ENCODE measurements at regions not wholly inside any gene's neighbourhood (a gene's known extent, or its start where the extent isn't known, plus 50 kb on each side); places are given as distances from the start of the nearest gene placed in this dataset.

GRCh38 chr4:34148322-34148908, 2095.9 kb downstream of the ARAP2 start:
- intact Hi-C loops (cut with micrococcal nuclease) = no loop called here
- H3K27me3 ChIP-seq (ENCODE audit: control insufficient read depth, insufficient read depth, low read length) = no peaks in the 10 kb centered on the region
- H3K9me3 ChIP-seq (ENCODE audit: control insufficient read depth, insufficient read depth, low read length) = no peaks in the 10 kb centered on the region
- ATAC-seq (no peak), DNase-seq (no peak)
- Mint-ChIP-seq H3K4me3 (no peak overlapping the region), H3K27me3 (ENCODE audit: low read depth in 2 of 2) (no peaks in the 10 kb centered on the region), H3K27ac (no peak overlapping the region), H3K36me3 (no peaks in the 10 kb centered on the region), H3K4me1 (no peaks in the 10 kb centered on the region), H3K9me3 (peaks cover 4 to 14% of the 10 kb centered on the region in 2 donors)
- no peak for TF ChIP-seq CTCF (IDR thresholded peaks at IDR 0.05)
- no peak overlapping the region for H3K27ac ChIP-seq (ENCODE audit: low read length)
- 91% methylated on average over 1 of the region's 2 CpGs for WGBS (ENCODE audit: insufficient coverage)
- H3K36me3 ChIP-seq (ENCODE audit: control insufficient read depth, insufficient read depth, low read length) = no peaks in the 10 kb centered on the region
- H3K4me1 ChIP-seq (ENCODE audit: control insufficient read depth, insufficient read depth, low read length) = no peaks in the 10 kb centered on the region
- no peak overlapping the region for H3K4me3 ChIP-seq (ENCODE audit: low read length)

- Mint-ChIP-seq H3K9me3 (peaks cover 11 to 21% of the 10 kb centered on the region in 2 donors), H3K27ac (no peak overlapping the region), H3K27me3 (ENCODE audit: low read depth in 2 of 2) (no peaks in the 10 kb centered on the region), H3K4me1 (no peaks in the 10 kb centered on the region), H3K4me3 (no peak overlapping the region), H3K36me3 (peaks cover 18% of the 10 kb centered on the region)
- no peak for TF ChIP-seq CTCF (IDR thresholded peaks at IDR 0.05)
- Histone ChIP-seq H3K4me3 (ENCODE audit: low read length) (no peak overlapping the region), H3K27me3 (ENCODE audit: control insufficient read depth, insufficient read depth, low read length) (no peaks in the 10 kb centered on the region), H3K36me3 (ENCODE audit: control insufficient read depth, insufficient read depth, low read length) (no peaks in the 10 kb centered on the region), H3K4me1 (ENCODE audit: control insufficient read depth, insufficient read depth, low read length) (no peaks in the 10 kb centered on the region), H3K9me3 (ENCODE audit: control insufficient read depth, insufficient read depth, low read length) (no peaks in the 10 kb centered on the region), H3K27ac (ENCODE audit: low read length) (no peak overlapping the region)
- no peak for DNase-seq
- no peak for ATAC-seq
- intact Hi-C loops (cut with micrococcal nuclease) = no loop called here
Observed at GRCh38 chr4:34157547-34157946, 2086.8 kb downstream of the ARAP2 start.

- no peaks in the 10 kb centered on the region for H3K9me3 ChIP-seq (ENCODE audit: control insufficient read depth, insufficient read depth, low read length)
- TF ChIP-seq CTCF (IDR thresholded peaks at IDR 0.05) = no peak
- H3K4me3 ChIP-seq (ENCODE audit: low read length) = no peak overlapping the region
- Mint-ChIP-seq H3K36me3 (peaks cover 21% of the 10 kb centered on the region), H3K27me3 (ENCODE audit: low read depth in 2 of 2) (no peaks in the 10 kb centered on the region), H3K4me1 (no peaks in the 10 kb centered on the region), H3K27ac (no peak overlapping the region), H3K9me3 (peaks cover 14 to 21% of the 10 kb centered on the region in 2 donors), H3K4me3 (no peak overlapping the region)
- ATAC-seq = no peak
- no peaks in the 10 kb centered on the region for H3K4me1 ChIP-seq (ENCODE audit: control insufficient read depth, insufficient read depth, low read length)
- intact Hi-C loops (cut with micrococcal nuclease) = no loop called here
- 86% methylated on average over 1 of the region's 1 CpG for WGBS (ENCODE audit: insufficient coverage)
- no peaks in the 10 kb centered on the region for H3K27me3 ChIP-seq (ENCODE audit: control insufficient read depth, insufficient read depth, low read length)
- no peak for DNase-seq
- H3K36me3 ChIP-seq (ENCODE audit: control insufficient read depth, insufficient read depth, low read length) = no peaks in the 10 kb centered on the region
- H3K27ac ChIP-seq (ENCODE audit: low read length) = no peak overlapping the region
Observed at GRCh38 chr4:34158878-34159277, 2085.4 kb downstream of the ARAP2 start.

- Mint-ChIP-seq H3K9me3 (peaks cover 10 to 19% of the 10 kb centered on the region in 2 donors), H3K4me3 (no peak overlapping the region), H3K36me3 (no peaks in the 10 kb centered on the region), H3K27ac (no peak overlapping the region), H3K4me1 (no peaks in the 10 kb centered on the region), H3K27me3 (ENCODE audit: low read depth in 2 of 2) (no peaks in the 10 kb centered on the region)
- Histone ChIP-seq H3K36me3 (ENCODE audit: control insufficient read depth, insufficient read depth, low read length) (no peaks in the 10 kb centered on the region), H3K4me3 (ENCODE audit: low read length) (no peak overlapping the region), H3K27me3 (ENCODE audit: control insufficient read depth, insufficient read depth, low read length) (no peaks in the 10 kb centered on the region), H3K9me3 (ENCODE audit: control insufficient read depth, insufficient read depth, low read length) (peaks cover 3% of the 10 kb centered on the region), H3K27ac (ENCODE audit: low read length) (no peak overlapping the region), H3K4me1 (ENCODE audit: control insufficient read depth, insufficient read depth, low read length) (no peaks in the 10 kb centered on the region)
- intact Hi-C loops (cut with micrococcal nuclease) = no loop called here
- DNase-seq (no peak), ATAC-seq (no peak)
- TF ChIP-seq CTCF (IDR thresholded peaks at IDR 0.05) = no peak
- no CpG with 5 or more reads among the region's 1 CpG for WGBS (ENCODE audit: insufficient coverage)
Observed at GRCh38 chr4:34170946-34171345, 2073.4 kb downstream of the ARAP2 start.

All from natural killer cell (primary cell).